ENCODE measurements at regions not wholly inside any gene's neighbourhood (a gene's known extent, or its start where the extent isn't known, plus 50 kb on each side); places are given as distances from the start of the nearest gene placed in this dataset.
A peak's percentile ranks its signal among the peaks of the same experiment; 100 is the strongest.

- DNase-seq = no peak
Observed at GRCh38 chr19:30152510-30153291, 210.7 kb downstream of the URI1 start.

GRCh38 chr19:30153326-30154210 lies 211.5 kb downstream of the URI1 start:
- DNase-seq = no peak

GRCh38 chr19:30154410-30154809 lies 212.4 kb downstream of the URI1 start:
- DNase-seq = no peak

GRCh38 chr19:30155381-30156200 lies 213.6 kb downstream of the URI1 start:
- DNase-seq = no peak

GRCh38 chr19:30156646-30157045 lies 214.6 kb downstream of the URI1 start:
- DNase-seq = no peak

- no peak for DNase-seq
Observed at GRCh38 chr19:30158067-30158892, 213.9 kb upstream of the ZNF536 start.

GRCh38 chr19:30158893-30159245 lies 213.3 kb upstream of the ZNF536 start:
- DNase-seq = no peak

- no peak for DNase-seq
Observed at GRCh38 chr19:30159636-30160035, 212.5 kb upstream of the ZNF536 start.

GRCh38 chr19:30160426-30160825 lies 211.8 kb upstream of the ZNF536 start:
- no peak for DNase-seq

GRCh38 chr19:30161021-30161655 lies 211.0 kb upstream of the ZNF536 start:
- no peak for DNase-seq

- DNase-seq = no peak
Observed at GRCh38 chr19:30161770-30162169, 210.4 kb upstream of the ZNF536 start.

GRCh38 chr19:30162718-30163117 lies 209.5 kb upstream of the ZNF536 start:
- DNase-seq = no peak

- DNase-seq = peak in 2 of 3 donors; percentile 4 to 8
Observed at GRCh38 chr19:30163663-30164062, 208.5 kb upstream of the ZNF536 start.

- DNase-seq = no peak
Observed at GRCh38 chr19:30165228-30165813, 206.9 kb upstream of the ZNF536 start.

- no peak for DNase-seq
Observed at GRCh38 chr19:30167206-30167868, 204.8 kb upstream of the ZNF536 start.

- DNase-seq = no peak
Observed at GRCh38 chr19:30167976-30168635, 204.1 kb upstream of the ZNF536 start.

GRCh38 chr19:30168760-30169159 lies 203.4 kb upstream of the ZNF536 start:
- DNase-seq = no peak

- no peak for DNase-seq
Observed at GRCh38 chr19:30169196-30169900, 202.8 kb upstream of the ZNF536 start.

GRCh38 chr19:30170081-30170480 lies 202.1 kb upstream of the ZNF536 start:
- no peak for DNase-seq
